ENCODE measurements at regions not wholly inside any gene's neighbourhood (a gene's known extent, or its start where the extent isn't known, plus 50 kb on each side); places are given as distances from the start of the nearest gene placed in this dataset.

GRCh38 chr1:2946291-2946690 is 75.0 kb upstream of the ACTRT2 start:
- TF ChIP-seq CTCF (conservative IDR thresholded peaks at IDR 0.05) (no peak), EZH2 (IDR thresholded peaks at IDR 0.05; ENCODE audit: low read depth) (no peak)

All from PC-9 (cell line).